ENCODE measurements at regions not wholly inside any gene's neighbourhood (a gene's known extent, or its start where the extent isn't known, plus 50 kb on each side); places are given as distances from the start of the nearest gene placed in this dataset.

DNA sequence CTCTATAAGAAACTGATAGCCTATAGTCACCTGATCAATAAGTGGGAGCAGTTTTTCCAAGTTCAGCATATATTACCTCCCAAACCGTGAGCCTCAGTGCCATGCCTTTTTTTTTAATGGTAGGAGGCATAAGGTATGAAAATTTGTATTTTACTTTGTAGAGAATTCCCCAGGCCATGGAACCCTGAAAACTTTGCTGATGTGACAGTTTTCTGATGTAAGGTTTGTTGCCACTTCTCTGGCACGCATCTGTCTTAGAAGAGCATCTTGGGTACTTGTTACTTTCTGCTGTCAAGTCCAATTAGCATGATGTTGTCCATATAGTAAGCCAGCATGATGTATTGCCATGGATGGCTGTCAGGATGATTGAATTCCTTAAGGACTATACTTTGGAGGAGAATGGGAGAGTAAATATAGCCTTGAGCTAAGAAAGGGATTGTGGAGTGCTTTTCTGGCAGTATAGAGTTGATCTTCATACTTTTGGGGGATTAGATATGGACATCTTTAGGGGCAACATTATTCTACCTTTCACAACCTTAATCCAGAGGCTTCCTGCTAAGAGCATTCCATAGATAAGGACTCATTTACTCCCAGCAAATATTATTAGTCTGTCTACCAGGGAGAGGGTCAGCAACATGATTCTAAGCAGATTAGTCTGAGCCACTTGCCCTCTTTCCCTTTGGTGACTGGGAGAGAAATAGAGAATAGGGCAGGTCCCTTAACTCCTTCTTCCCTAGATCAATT lies 389.6 kb downstream of the YTHDC2 start:
- DNase-seq (ENCODE audit: low read depth): no peak

DNA sequence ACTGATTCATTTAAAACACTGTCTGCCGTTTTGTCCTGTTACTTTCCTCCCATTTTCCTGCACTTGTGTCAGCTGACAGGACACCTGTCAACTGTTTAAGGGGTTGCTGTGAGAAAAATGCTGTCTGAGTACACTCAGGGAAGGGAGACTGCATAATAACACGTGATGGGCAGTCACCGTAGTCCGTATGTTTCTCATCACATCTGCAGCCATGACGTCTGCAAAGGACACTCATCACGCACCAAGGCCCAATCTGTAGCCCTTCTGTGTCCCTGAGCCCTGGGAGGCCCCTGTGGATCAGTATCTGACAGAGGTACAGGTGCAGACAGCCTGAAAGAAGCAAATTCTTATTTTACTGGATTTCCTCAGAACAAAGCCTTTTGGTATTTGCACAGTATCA lies 396.3 kb downstream of the YTHDC2 start:
- no peak for DNase-seq (ENCODE audit: low read depth)

- DNase-seq (ENCODE audit: low read depth): no peak
Measured at GRCh38 chr5:113917997-113918396, 404.5 kb downstream of the YTHDC2 start.

DNA sequence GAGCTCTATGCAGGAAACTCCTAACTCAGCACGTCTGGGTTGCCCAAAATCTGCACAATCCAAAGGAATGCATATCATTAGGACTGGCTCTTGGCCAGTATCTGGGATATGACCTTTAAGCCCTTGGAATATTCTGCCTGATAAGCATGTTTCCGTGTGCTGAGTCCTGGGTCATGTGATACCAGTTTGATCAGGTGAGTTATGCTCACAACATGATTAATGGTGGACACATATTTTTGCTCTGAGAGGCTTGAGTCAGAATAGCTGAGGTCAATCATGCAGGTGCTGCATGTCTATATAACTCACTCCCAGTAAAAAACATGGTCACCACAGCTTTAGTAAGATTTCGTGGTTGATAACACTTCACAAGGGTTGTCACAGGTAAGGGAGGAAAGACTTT lies 408.8 kb downstream of the YTHDC2 start:
- no peak for DNase-seq (ENCODE audit: low read depth)

DNA sequence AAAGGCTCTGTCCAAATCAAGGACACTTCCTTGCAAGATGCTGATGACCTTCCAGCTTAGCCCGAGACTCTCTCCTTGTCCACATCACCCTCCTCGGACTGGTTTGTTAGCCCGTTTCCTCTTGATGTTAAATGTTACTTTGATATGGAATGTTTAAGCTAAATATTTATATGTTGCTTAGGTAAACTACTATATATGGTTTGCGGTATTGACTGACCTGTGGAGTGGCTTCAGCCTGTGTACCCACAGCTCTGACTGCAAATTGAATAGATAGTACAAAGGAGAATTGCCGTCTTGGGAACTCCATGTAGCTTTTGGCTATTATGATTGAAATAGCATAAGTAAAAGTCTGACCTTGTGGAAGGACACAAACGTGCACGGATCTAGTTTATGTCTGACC lies 422.0 kb downstream of the YTHDC2 start:
- no peak for DNase-seq (ENCODE audit: low read depth)

- no peak for DNase-seq (ENCODE audit: low read depth)
Measured at GRCh38 chr5:113937301-113937700, 423.8 kb downstream of the YTHDC2 start.

GRCh38 chr5:113939988-113940387 lies 421.9 kb upstream of the KCNN2 start:
- DNase-seq (ENCODE audit: low read depth): no peak

DNA sequence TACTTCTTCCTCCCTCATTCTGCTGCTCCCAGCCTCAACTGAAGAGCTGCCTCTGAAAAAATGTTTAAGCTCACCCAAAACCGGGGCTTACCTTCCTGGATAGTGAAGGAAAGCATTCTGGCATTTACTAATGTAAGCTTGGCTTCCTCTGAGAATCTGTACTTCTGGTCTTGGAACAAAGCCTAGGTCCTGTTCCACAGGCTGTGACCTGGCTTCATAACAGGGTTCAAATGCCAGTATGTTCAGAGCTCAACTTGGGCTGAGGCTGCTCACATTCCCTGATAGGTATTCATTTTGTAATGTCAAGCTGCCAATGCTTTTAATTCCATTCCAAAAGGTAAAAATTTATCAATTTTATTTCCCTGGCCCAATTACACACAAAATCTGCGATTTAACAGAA lies 411.7 kb upstream of the KCNN2 start:
- no peak for DNase-seq (ENCODE audit: low read depth)

DNA sequence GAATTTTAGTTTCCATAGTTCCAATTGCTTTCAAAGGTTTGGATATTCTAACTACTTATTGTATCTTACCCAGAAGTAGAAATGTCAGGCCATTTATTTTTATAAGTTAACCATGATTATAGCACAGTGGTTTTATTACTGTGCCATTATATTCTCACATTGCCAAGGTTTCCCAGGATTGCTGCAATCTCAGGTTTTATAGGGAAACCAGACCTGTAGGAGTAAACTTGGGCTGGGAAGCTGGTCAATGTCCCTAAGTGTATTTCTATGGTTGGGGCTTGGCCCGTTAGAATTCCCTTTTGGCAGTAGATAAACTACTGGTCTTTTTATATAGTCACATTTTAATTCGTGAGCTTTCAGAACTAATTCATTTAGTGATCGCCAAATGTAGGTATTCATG lies 396.6 kb upstream of the KCNN2 start:
- no peak for DNase-seq (ENCODE audit: low read depth)

DNA sequence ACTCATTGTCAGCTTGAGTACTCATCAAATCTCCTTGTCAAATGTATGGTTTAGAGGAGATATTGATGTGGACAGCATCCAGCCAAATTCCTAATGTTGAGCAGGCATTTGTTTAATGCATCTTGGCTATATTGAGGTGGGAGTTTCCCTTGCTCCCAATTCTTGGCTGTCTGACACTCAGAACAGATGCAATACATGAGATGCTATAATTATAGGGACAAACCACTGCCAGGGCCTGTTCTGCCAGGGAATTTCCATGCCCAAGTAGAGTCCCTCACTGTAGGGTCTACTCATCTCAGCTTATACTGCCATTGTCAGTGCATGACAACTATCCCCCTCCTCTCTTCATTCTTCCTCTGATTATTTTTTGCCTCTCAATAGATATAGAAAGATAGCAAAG lies 392.0 kb upstream of the KCNN2 start:
- no peak for DNase-seq (ENCODE audit: low read depth)

DNA sequence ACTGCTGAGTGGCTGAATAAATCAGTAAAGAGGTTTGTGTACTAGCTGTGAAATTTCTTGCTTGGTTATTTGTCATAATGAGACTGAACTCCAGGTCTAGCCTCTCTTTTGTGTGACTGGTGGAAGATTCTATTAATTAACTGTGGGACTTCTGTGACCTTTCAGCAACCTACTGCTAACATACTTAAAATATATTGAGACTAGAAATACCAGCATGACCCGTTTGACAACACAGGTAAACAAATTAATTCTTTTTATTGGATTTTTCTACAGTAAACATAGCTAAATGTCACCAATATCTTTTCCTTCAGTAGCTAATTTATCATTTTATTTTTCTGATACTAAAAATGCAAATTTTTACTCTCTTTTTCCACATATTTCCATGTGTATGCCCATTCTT lies 390.4 kb upstream of the KCNN2 start:
- DNase-seq (ENCODE audit: low read depth): no peak

DNA sequence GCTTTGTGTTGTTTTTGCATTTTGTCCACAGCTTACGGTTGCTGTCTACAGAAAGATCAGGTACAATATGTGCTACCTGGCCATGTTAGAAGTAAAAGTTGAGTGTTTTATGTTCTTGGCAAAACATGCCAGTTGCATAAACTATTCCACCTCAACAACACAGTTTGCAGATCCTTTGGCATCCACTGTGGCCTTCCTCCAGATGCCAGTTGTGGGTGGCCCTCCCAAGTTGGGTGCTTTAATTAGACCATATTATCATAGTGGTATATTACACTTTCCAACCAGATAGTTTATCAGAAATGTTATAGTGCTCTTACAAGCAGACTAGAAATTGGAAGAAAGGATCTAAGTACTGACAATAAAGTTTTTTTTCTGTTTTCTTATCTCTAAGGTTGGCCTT lies 386.9 kb upstream of the KCNN2 start:
- no peak for DNase-seq (ENCODE audit: low read depth)

GRCh38 chr5:113984928-113985327 lies 376.9 kb upstream of the KCNN2 start:
- DNase-seq (ENCODE audit: low read depth): no peak

GRCh38 chr5:113985505-113985904 lies 376.4 kb upstream of the KCNN2 start:
- DNase-seq (ENCODE audit: low read depth): no peak

DNA sequence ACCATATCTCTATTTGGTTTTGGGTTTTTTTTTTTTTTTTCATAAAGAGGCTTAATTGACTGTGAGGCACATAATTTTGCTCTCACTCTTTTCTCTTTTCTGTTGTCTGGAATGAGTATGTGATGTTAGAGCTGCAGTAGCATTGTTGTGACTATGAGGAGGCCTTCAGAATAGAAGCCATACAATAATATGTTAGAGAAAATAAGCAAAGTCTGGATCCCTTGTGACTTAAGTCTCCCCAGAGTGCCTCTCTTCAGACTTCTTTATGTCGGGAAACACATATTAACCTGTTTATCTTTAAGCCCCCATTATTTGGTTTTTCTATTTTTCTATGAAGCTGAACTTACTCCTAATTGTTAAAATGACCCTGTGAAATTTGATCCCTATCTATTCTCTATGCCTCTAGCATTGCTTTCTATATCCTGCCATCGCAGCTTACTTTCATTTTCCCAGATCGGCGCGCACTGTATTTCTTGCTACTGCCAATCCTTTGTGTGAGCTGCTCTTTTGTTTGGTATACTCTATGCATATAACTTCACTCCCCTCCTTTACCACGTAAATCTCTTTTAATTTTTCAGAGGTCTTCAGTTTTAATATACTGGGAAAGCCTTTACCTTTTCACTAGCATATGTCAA lies 372.5 kb upstream of the KCNN2 start:
- DNase-seq (ENCODE audit: low read depth): no peak

- no peak for DNase-seq (ENCODE audit: low read depth)
Measured at GRCh38 chr5:113989913-113990305, 372.0 kb upstream of the KCNN2 start.

DNA sequence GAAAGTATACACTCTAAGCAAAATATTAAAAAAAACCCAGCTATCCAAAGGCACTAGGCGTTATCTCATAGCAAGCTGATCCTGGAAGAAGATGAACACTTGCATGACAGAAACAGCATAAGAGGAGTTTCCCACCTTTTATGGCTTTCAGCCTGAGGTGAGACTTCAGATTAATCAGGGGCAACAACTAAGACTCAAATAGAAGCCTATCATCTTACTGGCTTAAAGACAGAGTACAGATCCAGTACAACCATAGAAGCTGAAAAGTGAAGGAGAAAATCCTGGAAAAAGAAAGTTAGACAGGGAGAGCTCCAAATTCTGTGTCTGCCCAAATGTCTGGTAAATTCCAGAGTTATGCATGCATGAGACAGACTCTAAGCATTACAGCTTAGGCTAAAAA lies 360.8 kb upstream of the KCNN2 start:
- DNase-seq (ENCODE audit: low read depth): no peak

DNA sequence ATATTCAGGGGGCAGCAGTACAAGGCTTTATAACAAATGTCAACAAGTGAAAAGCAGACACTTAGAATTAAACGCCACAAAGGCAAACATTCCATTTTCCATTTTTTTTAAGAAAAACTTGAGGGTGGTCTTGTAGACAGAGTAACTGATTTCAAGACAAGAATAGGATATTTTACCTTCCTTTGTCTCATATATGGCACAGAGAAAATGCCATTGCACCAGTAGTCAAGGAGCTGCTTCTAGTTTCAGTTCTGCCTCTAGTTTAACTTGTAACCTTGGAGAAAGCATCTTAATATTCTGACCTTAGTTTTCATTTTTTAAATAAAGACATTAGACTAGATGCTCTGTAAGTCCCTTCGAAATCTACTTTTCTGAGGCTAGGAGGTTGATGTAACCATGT lies 355.3 kb upstream of the KCNN2 start:
- no peak for DNase-seq (ENCODE audit: low read depth)

GRCh38 chr5:114007678-114008077 lies 354.2 kb upstream of the KCNN2 start:
- DNase-seq (ENCODE audit: low read depth): no peak

GRCh38 chr5:114010362-114010761 lies 351.5 kb upstream of the KCNN2 start:
- peak; percentile 1 for DNase-seq (ENCODE audit: low read depth)

DNA sequence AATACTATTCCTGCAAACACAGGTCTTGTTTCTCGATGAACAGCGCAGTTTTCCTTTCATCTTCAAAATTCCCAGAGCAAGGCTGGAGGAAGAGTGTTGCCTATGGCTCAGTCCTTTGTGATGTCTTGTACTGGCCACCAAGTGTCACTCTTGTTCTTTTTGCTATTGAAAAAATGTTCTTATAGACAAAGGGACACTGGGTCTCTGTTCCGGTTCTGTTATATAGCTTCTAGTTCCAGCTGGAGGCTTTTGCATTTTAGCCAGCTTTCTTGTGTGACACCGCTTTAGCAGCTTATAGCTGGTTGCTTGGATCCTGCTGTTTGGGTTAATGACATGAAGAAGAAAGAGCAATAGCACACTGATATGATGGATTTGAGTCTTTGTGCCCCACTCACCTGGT lies 343.7 kb upstream of the KCNN2 start:
- no peak for DNase-seq (ENCODE audit: low read depth)

- no peak for DNase-seq (ENCODE audit: low read depth)
Measured at GRCh38 chr5:114038756-114039155, 323.1 kb upstream of the KCNN2 start.

- no peak for DNase-seq (ENCODE audit: low read depth)
Measured at GRCh38 chr5:114050087-114050486, 311.8 kb upstream of the KCNN2 start.

GRCh38 chr5:114053372-114053771 lies 308.5 kb upstream of the KCNN2 start:
- DNase-seq (ENCODE audit: low read depth): no peak

Measured in non-pigmented ciliary epithelial cell (primary cell).